ENCODE measurements at regions not wholly inside any gene's neighbourhood (a gene's known extent, or its start where the extent isn't known, plus 50 kb on each side); places are given as distances from the start of the nearest gene placed in this dataset.

- no peak overlapping the region for H3K27ac ChIP-seq (ENCODE audit: low read depth, low read length)
- no peaks in the 10 kb centered on the region for H4K20me1 ChIP-seq (replicated peaks in 1 of 2; ENCODE audit: control insufficient read depth in 1 of 2, insufficient read depth in 2 of 2, low read length in 2 of 2)
- no peaks in the 10 kb centered on the region; a peak in 1 of 4 replicates for H3K9me3 ChIP-seq (ENCODE audit: insufficient read depth in 2 of 2, low read depth in 1 of 2, low read length in 1 of 2)
- H3K79me1 ChIP-seq (ENCODE audit: low read depth, low read length), result no peaks in the 10 kb centered on the region
- DNase-seq (ENCODE audit: low read depth in 1 of 2, low spot score in 2 of 2) (no peak), FAIRE-seq (no peak)
- no peak overlapping the region for H2BK15ac ChIP-seq (ENCODE audit: low read length)
- H3K23ac ChIP-seq (ENCODE audit: insufficient read length), result no peak overlapping the region
- H3K4me2 ChIP-seq (ENCODE audit: insufficient read depth in 1 of 2, low read depth in 2 of 2, low read length in 2 of 2), result no peak overlapping the region
- H3K4ac ChIP-seq (replicated peaks; ENCODE audit: insufficient read length, low read depth, low read length), result no peak overlapping the region
- H3K79me2 ChIP-seq (ENCODE audit: control insufficient read depth in 1 of 2, insufficient read depth in 2 of 2, low read length in 2 of 2), result no peaks in the 10 kb centered on the region
- H3K4me1 ChIP-seq (replicated peaks in 1 of 4; ENCODE audit: control insufficient read depth in 3 of 4, insufficient read depth in 4 of 4, low read length in 3 of 4), result no peaks in the 10 kb centered on the region
- H4K91ac ChIP-seq (replicated peaks; ENCODE audit: insufficient read length, low read length), result no peak overlapping the region
- H3K4me3 ChIP-seq (ENCODE audit: extremely low read depth in 1 of 4, insufficient read depth in 2 of 4, low read depth in 3 of 4, low read length in 4 of 4), result no peak overlapping the region
- H2AFZ ChIP-seq (ENCODE audit: low read length), result no peak overlapping the region
- H4K5ac ChIP-seq (ENCODE audit: insufficient read length, low read depth, low read length), result no peak overlapping the region
- H3K36me3 ChIP-seq (ENCODE audit: control insufficient read depth in 2 of 4, insufficient read depth in 4 of 4, low read length in 3 of 4), result no peaks in the 10 kb centered on the region
- ChIA-PET CTCF (ENCODE audit: partially characterized antibody) (interaction anchor here (0.9 to 1.5 kb wide), 3 partner anchors 29 to 791 kb away, joined by 3 to 5 read pairs (median 4); no protein-coding TSS in a partner anchor), POLR2A (ENCODE audit: partially characterized antibody) (no interaction called here)
- no peak overlapping the region for H4K8ac ChIP-seq (ENCODE audit: extremely low read depth, insufficient read depth, low read length)
- TF ChIP-seq TAF1 (IDR thresholded peaks at IDR 0.05; ENCODE audit: low read depth, low read length) (no peak), CTBP2 (IDR thresholded peaks at IDR 0.05; ENCODE audit: borderline replicate concordance, insufficient read depth, insufficient read length, low read length) (no peak)
- H2BK5ac ChIP-seq (ENCODE audit: low read depth, low read length), result no peak overlapping the region
- no peak overlapping the region for H2BK120ac ChIP-seq (replicated peaks; ENCODE audit: low read depth, low read length)
- WGBS, 2 experiments (ENCODE audit: extremely low coverage in 1 of 2, insufficient coverage in 1 of 2, insufficient read length in 1 of 2, insufficient replicate concordance in 2 of 2, low coverage in 1 of 2, low lambda C conversion rate in 2 of 2, missing lambda C conversion rate in 1 of 2), result 90% methylated on average over 4 of the region's 7 CpGs; no CpG with 5 or more reads in 1 of the 2 experiments
- H3K27me3 ChIP-seq (replicated peaks in 1 of 4; ENCODE audit: control insufficient read depth in 3 of 4, extremely low read depth in 1 of 4, insufficient read depth in 3 of 4, low read length in 3 of 4), result no peaks in the 10 kb centered on the region
- H3K23me2 ChIP-seq (ENCODE audit: low read depth, low read length), result no peaks in the 10 kb centered on the region
- H2BK20ac ChIP-seq (ENCODE audit: low read length), result no peak overlapping the region
- H3K14ac ChIP-seq (ENCODE audit: insufficient read length), result no peak overlapping the region
- no peak overlapping the region for H3K18ac ChIP-seq (ENCODE audit: extremely low read depth, low read length)
- no peak overlapping the region for H3K9ac ChIP-seq (replicated peaks in 1 of 4; ENCODE audit: extremely low read depth in 1 of 4, low read depth in 3 of 4, low read length in 3 of 4)
- H3K56ac ChIP-seq (replicated peaks; ENCODE audit: insufficient read length, low read depth, low read length), result no peak overlapping the region
- no peak overlapping the region for H2AK5ac ChIP-seq (ENCODE audit: low read depth, low read length)
- H2BK12ac ChIP-seq (ENCODE audit: low read depth, low read length), result no peak overlapping the region
Observed at GRCh38 chr6:81215092-81215432, 537.4 kb downstream of the TENT5A start.

All from H1 (cell line).